ENCODE measurements at regions not wholly inside any gene's neighbourhood (a gene's known extent, or its start where the extent isn't known, plus 50 kb on each side); places are given as distances from the start of the nearest gene placed in this dataset.

DNA sequence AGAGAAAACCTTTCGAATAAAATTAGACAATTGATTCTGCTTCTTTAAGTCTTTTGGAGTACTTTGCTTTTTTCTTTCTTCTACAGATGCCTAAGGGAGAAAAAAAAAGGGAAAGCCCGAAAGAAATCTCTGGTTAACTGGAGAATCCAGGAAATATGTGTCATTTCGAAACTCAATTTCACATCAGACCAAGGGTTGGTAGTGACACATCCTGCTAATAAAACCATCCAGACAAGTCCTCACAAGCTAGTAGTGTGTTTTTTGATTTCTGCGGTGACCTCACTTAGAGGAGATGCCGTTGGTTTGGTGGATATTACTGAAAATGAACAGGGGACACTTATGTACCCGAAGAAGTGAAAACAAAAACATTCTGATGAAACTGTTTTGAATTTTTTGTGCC is 726.5 kb upstream of the ADAMTS5 start:
- Histone ChIP-seq H3K27me3 (ENCODE audit: control insufficient read depth, low read length) (no peaks in the 10 kb centered on the region), H3K4me2 (ENCODE audit: low read length) (no peak overlapping the region), H3K79me2 (ENCODE audit: control insufficient read depth, low read length) (no peaks in the 10 kb centered on the region), H3K4me1 (ENCODE audit: control insufficient read depth, low read length) (no peaks in the 10 kb centered on the region), H3F3A (ENCODE audit: control insufficient read depth, insufficient read depth) (no peaks in the 10 kb centered on the region), H3K27ac (ENCODE audit: low read depth, low read length) (no peak overlapping the region), H3K9me3 (ENCODE audit: control insufficient read depth, insufficient read depth, low read length) (no peaks in the 10 kb centered on the region), H3K4me3 (ENCODE audit: low read length) (no peak overlapping the region), H3K36me3 (ENCODE audit: control insufficient read depth, low read length) (no peaks in the 10 kb centered on the region), H3K9me2 (replicated peaks; ENCODE audit: control insufficient read depth, low read length) (no peaks in the 10 kb centered on the region), H4K20me1 (ENCODE audit: control insufficient read depth, insufficient read depth, low read depth, low read length) (no peaks in the 10 kb centered on the region)
- TF ChIP-seq, protein P1, sequence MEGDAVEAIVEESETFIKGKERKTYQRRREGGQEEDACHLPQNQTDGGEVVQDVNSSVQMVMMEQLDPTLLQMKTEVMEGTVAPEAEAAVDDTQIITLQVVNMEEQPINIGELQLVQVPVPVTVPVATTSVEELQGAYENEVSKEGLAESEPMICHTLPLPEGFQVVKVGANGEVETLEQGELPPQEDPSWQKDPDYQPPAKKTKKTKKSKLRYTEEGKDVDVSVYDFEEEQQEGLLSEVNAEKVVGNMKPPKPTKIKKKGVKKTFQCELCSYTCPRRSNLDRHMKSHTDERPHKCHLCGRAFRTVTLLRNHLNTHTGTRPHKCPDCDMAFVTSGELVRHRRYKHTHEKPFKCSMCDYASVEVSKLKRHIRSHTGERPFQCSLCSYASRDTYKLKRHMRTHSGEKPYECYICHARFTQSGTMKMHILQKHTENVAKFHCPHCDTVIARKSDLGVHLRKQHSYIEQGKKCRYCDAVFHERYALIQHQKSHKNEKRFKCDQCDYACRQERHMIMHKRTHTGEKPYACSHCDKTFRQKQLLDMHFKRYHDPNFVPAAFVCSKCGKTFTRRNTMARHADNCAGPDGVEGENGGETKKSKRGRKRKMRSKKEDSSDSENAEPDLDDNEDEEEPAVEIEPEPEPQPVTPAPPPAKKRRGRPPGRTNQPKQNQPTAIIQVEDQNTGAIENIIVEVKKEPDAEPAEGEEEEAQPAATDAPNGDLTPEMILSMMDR (IDR thresholded peaks at IDR 0.05; ENCODE audit: low read depth, low read length, poor library complexity, severe bottlenecking) = no peak
- TF ChIP-seq EZH2phosphoT487 (IDR thresholded peaks at IDR 0.05; ENCODE audit: borderline replicate concordance, low read length) = no peak

DNA sequence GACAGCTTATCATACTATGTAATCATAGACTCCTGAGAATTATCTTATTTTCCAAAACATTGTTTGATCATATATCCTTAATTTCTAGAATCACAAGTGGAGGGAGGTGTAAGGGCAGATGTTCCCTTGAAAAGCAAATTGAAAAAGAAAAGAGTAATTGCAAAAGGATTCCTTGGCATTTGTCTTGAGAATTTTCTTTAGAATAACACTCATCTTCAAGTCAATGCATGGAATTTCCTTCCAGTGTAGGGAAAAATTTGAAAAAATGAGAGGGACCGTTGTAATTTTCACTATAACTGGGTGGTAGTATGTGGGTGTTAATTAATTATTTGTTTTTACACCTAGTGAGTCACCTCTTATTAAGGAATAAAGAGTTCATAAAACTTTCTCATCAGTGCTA is 724.6 kb upstream of the ADAMTS5 start:
- no peak overlapping the region for H3K4me2 ChIP-seq (ENCODE audit: low read length)
- no peaks in the 10 kb centered on the region for H3F3A ChIP-seq (ENCODE audit: control insufficient read depth, insufficient read depth)
- no peaks in the 10 kb centered on the region for H3K4me1 ChIP-seq (ENCODE audit: control insufficient read depth, low read length)

DNA sequence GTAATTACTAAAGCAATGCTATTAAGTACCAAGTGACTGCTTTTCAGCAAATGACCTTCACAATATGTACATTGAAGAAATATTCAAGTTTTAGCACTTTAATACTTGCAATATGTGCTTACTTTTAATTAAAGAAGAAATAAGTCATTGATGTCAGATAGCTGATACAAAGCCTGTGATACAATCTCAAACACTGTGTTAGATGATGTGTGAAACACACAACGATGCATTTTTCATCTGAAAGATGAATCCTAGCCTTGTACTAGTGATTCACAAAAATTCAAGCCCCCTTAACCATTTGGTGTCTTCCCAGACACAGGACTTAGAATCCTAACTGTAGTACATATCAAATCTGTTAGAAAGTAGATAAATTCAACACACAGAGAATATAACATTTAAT is 724.1 kb upstream of the ADAMTS5 start:
- Histone ChIP-seq H3K4me1 (ENCODE audit: control insufficient read depth, low read length) (no peaks in the 10 kb centered on the region), H3K27ac (ENCODE audit: low read depth, low read length) (no peak overlapping the region), H3K27me3 (ENCODE audit: control insufficient read depth, low read length) (no peaks in the 10 kb centered on the region), H3F3A (ENCODE audit: control insufficient read depth, insufficient read depth) (no peaks in the 10 kb centered on the region), H3K4me2 (ENCODE audit: low read length) (no peak overlapping the region), H3K9me3 (ENCODE audit: control insufficient read depth, insufficient read depth, low read length) (no peaks in the 10 kb centered on the region), H3K79me2 (ENCODE audit: control insufficient read depth, low read length) (no peaks in the 10 kb centered on the region), H3K36me3 (ENCODE audit: control insufficient read depth, low read length) (no peaks in the 10 kb centered on the region), H3K4me3 (ENCODE audit: low read length) (no peak overlapping the region), H4K20me1 (ENCODE audit: control insufficient read depth, insufficient read depth, low read depth, low read length) (no peaks in the 10 kb centered on the region), H3K9me2 (replicated peaks; ENCODE audit: control insufficient read depth, low read length) (no peaks in the 10 kb centered on the region)
- TF ChIP-seq, protein P1 (IDR thresholded peaks at IDR 0.05; ENCODE audit: low read depth, low read length, poor library complexity, severe bottlenecking) = no peak
- no peak for TF ChIP-seq EZH2phosphoT487 (IDR thresholded peaks at IDR 0.05; ENCODE audit: borderline replicate concordance, low read length)

More for the DNA sequence above, 724.6 kb upstream of the ADAMTS5 start:
- Histone ChIP-seq H3K4me3 (ENCODE audit: low read length) (no peak overlapping the region), H4K20me1 (ENCODE audit: control insufficient read depth, insufficient read depth, low read depth, low read length) (no peaks in the 10 kb centered on the region), H3K36me3 (ENCODE audit: control insufficient read depth, low read length) (no peaks in the 10 kb centered on the region), H3K27ac (ENCODE audit: low read depth, low read length) (no peak overlapping the region), H3K9me3 (ENCODE audit: control insufficient read depth, insufficient read depth, low read length) (no peaks in the 10 kb centered on the region), H3K79me2 (ENCODE audit: control insufficient read depth, low read length) (no peaks in the 10 kb centered on the region), H3K27me3 (ENCODE audit: control insufficient read depth, low read length) (no peaks in the 10 kb centered on the region), H3K9me2 (replicated peaks; ENCODE audit: control insufficient read depth, low read length) (no peaks in the 10 kb centered on the region)
- TF ChIP-seq, protein P1 (IDR thresholded peaks at IDR 0.05; ENCODE audit: low read depth, low read length, poor library complexity, severe bottlenecking) = no peak
- no peak for TF ChIP-seq EZH2phosphoT487 (IDR thresholded peaks at IDR 0.05; ENCODE audit: borderline replicate concordance, low read length)

- Histone ChIP-seq H3K36me3 (ENCODE audit: control insufficient read depth, low read length) (no peaks in the 10 kb centered on the region), H3K9me3 (ENCODE audit: control insufficient read depth, insufficient read depth, low read length) (no peaks in the 10 kb centered on the region), H4K20me1 (ENCODE audit: control insufficient read depth, insufficient read depth, low read depth, low read length) (no peaks in the 10 kb centered on the region), H3K79me2 (ENCODE audit: control insufficient read depth, low read length) (no peaks in the 10 kb centered on the region), H3K27ac (ENCODE audit: low read depth, low read length) (no peak overlapping the region), H3K4me3 (ENCODE audit: low read length) (no peak overlapping the region), H3K27me3 (ENCODE audit: control insufficient read depth, low read length) (no peaks in the 10 kb centered on the region), H3K4me1 (ENCODE audit: control insufficient read depth, low read length) (no peaks in the 10 kb centered on the region), H3F3A (ENCODE audit: control insufficient read depth, insufficient read depth) (no peaks in the 10 kb centered on the region), H3K4me2 (ENCODE audit: low read length) (no peak overlapping the region), H3K9me2 (replicated peaks; ENCODE audit: control insufficient read depth, low read length) (no peaks in the 10 kb centered on the region)
- no peak for TF ChIP-seq EZH2phosphoT487 (IDR thresholded peaks at IDR 0.05; ENCODE audit: borderline replicate concordance, low read length)
- TF ChIP-seq, protein P1 (IDR thresholded peaks at IDR 0.05; ENCODE audit: low read depth, low read length, poor library complexity, severe bottlenecking) = no peak
These were observed 723.5 kb upstream of the ADAMTS5 start for GRCh38 chr21:27690426-27690825.
